Chondrocyte (in vitro differentiated cells): ENCODE measurements at regions not wholly inside any gene's neighbourhood (a gene's known extent, or its start where the extent isn't known, plus 50 kb on each side); places are given as distances from the start of the nearest gene placed in this dataset.

Experiments
- DNase-seq: peaks from one replicate; pipeline ENCODE4 v3.0.0; 2021; ENCODE audit warnings: mixed read lengths, low spot score
- H3K27ac Mint-ChIP-seq: one replicate; pipeline ENCODE4 v1.8.0; 2021; ENCODE audit warnings: mild to moderate bottlenecking, moderate library complexity, mixed read lengths; ENCODE audit not compliant: unreplicated experiment
- H3K27me3 Mint-ChIP-seq: 2 replicates; pipeline ENCODE4 v1.8.0; 2021; ENCODE audit warnings: low read depth, mixed read lengths
- H3K36me3 Mint-ChIP-seq: 2 replicates; pipeline ENCODE4 v1.8.0; 2021; ENCODE audit warnings: low read depth, mixed read lengths
- H3K4me1 Mint-ChIP-seq: 2 replicates; pipeline ENCODE4 v1.8.0; 2021; ENCODE audit warnings: low read depth, mild to moderate bottlenecking, mixed read lengths
- H3K4me3 Mint-ChIP-seq: one replicate; pipeline ENCODE4 v1.8.0; 2021; ENCODE audit warnings: mild to moderate bottlenecking, moderate library complexity, mixed read lengths; ENCODE audit not compliant: unreplicated experiment
- H3K9me3 Mint-ChIP-seq: 2 replicates; pipeline ENCODE4 v1.8.0; 2021; ENCODE audit warnings: low read depth, mixed read lengths
- CTCF ChIP-seq: fragments of 200-600 bp; sonication (generic); IDR thresholded peaks from 2 replicates; pipeline ENCODE4 v1.5.0; 2021; ENCODE audit warnings: antibody characterized with exemption, mild to moderate bottlenecking, moderate library complexity

- Mint-ChIP-seq H3K9me3 (peaks cover 5% of the 10 kb centered on the region), H3K27ac (no peak overlapping the region), H3K4me3 (no peak overlapping the region), H3K4me1 (peaks cover 27% of the 10 kb centered on the region), H3K36me3 (no peaks in the 10 kb centered on the region), H3K27me3 (no peaks in the 10 kb centered on the region)
- no peak for DNase-seq
- no peak for TF ChIP-seq CTCF
Observed at GRCh38 chr1:67571901-67572593, 113.0 kb upstream of the GADD45A start.

GRCh38 chr1:67572594-67573221 lies 112.3 kb upstream of the GADD45A start:
- H3K27ac Mint-ChIP-seq: no peak overlapping the region
- no peak for DNase-seq
- H3K4me3 Mint-ChIP-seq: no peak overlapping the region
- TF ChIP-seq CTCF: no peak
- no peaks in the 10 kb centered on the region for H3K27me3 Mint-ChIP-seq
- H3K36me3 Mint-ChIP-seq: no peaks in the 10 kb centered on the region
- peaks cover 5% of the 10 kb centered on the region for H3K9me3 Mint-ChIP-seq
- peaks cover 27% of the 10 kb centered on the region for H3K4me1 Mint-ChIP-seq

- no peak for TF ChIP-seq CTCF
- peaks cover 5% of the 10 kb centered on the region for H3K9me3 Mint-ChIP-seq
- H3K36me3 Mint-ChIP-seq: no peaks in the 10 kb centered on the region
- H3K4me3 Mint-ChIP-seq: no peak overlapping the region
- H3K27me3 Mint-ChIP-seq: no peaks in the 10 kb centered on the region
- DNase-seq: no peak
- H3K4me1 Mint-ChIP-seq: peaks cover 27% of the 10 kb centered on the region
- H3K27ac Mint-ChIP-seq: no peak overlapping the region
Observed at GRCh38 chr1:67573311-67573872, 111.6 kb upstream of the GADD45A start.

GRCh38 chr1:67574221-67574620 lies 110.8 kb upstream of the GADD45A start:
- DNase-seq: no peak
- no peaks in the 10 kb centered on the region for H3K36me3 Mint-ChIP-seq
- no peaks in the 10 kb centered on the region for H3K27me3 Mint-ChIP-seq
- peaks cover 5% of the 10 kb centered on the region for H3K9me3 Mint-ChIP-seq
- H3K27ac Mint-ChIP-seq: no peak overlapping the region
- H3K4me3 Mint-ChIP-seq: no peak overlapping the region
- peaks cover 27% of the 10 kb centered on the region for H3K4me1 Mint-ChIP-seq
- TF ChIP-seq CTCF: no peak

- Mint-ChIP-seq H3K27ac (no peak overlapping the region), H3K27me3 (no peaks in the 10 kb centered on the region), H3K4me1 (peaks cover 17% of the 10 kb centered on the region), H3K36me3 (no peaks in the 10 kb centered on the region), H3K9me3 (peaks cover 5% of the 10 kb centered on the region), H3K4me3 (no peak overlapping the region)
- TF ChIP-seq CTCF: no peak
- DNase-seq: no peak
Observed at GRCh38 chr1:67575861-67576260, 109.1 kb upstream of the GADD45A start.
